ENCODE measurements at regions not wholly inside any gene's neighbourhood (a gene's known extent, or its start where the extent isn't known, plus 50 kb on each side); places are given as distances from the start of the nearest gene placed in this dataset.

DNA sequence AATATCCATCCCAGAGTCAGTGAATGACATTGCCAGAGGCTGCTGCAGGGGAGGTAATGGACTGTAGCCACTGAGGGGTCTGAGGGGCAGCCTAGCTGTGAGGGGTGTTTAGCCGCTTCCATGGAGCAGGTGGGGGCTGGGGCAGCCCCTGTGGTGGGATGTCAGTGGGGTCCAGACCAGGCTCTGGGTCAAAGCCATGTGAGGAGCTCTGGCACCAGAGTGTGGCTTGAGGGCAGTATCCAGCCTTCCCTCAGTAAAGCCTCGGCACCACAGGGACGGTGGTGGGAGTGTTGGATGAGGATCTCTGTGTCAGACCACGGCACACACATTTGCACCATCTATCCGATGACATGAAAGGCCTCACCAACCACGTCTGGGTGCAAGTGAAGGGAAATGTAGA, 85.0 kb downstream of the INHBB start:
- TF ChIP-seq MYC (IDR thresholded peaks at IDR 0.05; ENCODE audit: insufficient read depth, insufficient read length, insufficient replicate concordance, low read length, severe bottlenecking), result no peak
- no peak for TF ChIP-seq TCF3 (IDR thresholded peaks at IDR 0.05; ENCODE audit: borderline replicate concordance, insufficient read depth, low read depth, low read length)
- no peak for TF ChIP-seq POLR2A (IDR thresholded peaks at IDR 0.05; ENCODE audit: low read depth, low read length)

All from GM12878 (cell line).